ENCODE measurements at regions not wholly inside any gene's neighbourhood (a gene's known extent, or its start where the extent isn't known, plus 50 kb on each side); places are given as distances from the start of the nearest gene placed in this dataset.

GRCh38 chr5:74966141-74967026 is 86.0 kb downstream of the GCNT4 start:
- TF ChIP-seq CTCF (conservative IDR thresholded peaks at IDR 0.05) (no peak), ZFX (IDR thresholded peaks at IDR 0.05) (no peak)
